ENCODE measurements at regions not wholly inside any gene's neighbourhood (a gene's known extent, or its start where the extent isn't known, plus 50 kb on each side); places are given as distances from the start of the nearest gene placed in this dataset.

DNA sequence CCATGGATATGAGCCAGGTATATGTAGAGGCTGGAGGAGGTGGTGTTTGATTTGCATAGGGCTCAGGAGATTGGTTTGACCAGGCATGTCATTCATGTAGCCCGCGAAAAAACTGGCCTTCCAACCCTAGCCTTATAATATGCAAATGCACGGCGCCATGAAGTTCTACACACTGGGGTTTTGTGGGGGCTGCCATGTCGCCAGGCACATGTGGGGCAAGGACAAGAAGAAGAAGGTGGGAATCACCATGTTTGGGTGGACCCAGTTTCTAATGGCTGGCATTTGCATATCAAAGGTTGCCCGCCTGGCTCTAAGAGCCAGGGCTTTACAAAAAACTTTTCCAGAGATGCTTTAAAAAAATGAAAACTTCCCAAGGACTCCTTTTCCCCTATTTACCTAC lies 1251.0 kb downstream of the PCDH18 start:
- Histone ChIP-seq H3K4me1 (no peaks in the 10 kb centered on the region), H3K9me3 (replicated peaks) (peaks cover 15% of the 10 kb centered on the region), H3K36me3 (no peaks in the 10 kb centered on the region), H3K27ac (replicated peaks) (no peak overlapping the region), H3K4me3 (no peak overlapping the region), H3K27me3 (ENCODE audit: low read depth) (no peaks in the 10 kb centered on the region)
- intact Hi-C loops (cut with micrococcal nuclease), result no loop called here
- DNase-seq, result no peak
- TF ChIP-seq, protein P1, sequence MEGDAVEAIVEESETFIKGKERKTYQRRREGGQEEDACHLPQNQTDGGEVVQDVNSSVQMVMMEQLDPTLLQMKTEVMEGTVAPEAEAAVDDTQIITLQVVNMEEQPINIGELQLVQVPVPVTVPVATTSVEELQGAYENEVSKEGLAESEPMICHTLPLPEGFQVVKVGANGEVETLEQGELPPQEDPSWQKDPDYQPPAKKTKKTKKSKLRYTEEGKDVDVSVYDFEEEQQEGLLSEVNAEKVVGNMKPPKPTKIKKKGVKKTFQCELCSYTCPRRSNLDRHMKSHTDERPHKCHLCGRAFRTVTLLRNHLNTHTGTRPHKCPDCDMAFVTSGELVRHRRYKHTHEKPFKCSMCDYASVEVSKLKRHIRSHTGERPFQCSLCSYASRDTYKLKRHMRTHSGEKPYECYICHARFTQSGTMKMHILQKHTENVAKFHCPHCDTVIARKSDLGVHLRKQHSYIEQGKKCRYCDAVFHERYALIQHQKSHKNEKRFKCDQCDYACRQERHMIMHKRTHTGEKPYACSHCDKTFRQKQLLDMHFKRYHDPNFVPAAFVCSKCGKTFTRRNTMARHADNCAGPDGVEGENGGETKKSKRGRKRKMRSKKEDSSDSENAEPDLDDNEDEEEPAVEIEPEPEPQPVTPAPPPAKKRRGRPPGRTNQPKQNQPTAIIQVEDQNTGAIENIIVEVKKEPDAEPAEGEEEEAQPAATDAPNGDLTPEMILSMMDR (IDR thresholded peaks at IDR 0.05; ENCODE audit: borderline replicate concordance), result no peak

DNA sequence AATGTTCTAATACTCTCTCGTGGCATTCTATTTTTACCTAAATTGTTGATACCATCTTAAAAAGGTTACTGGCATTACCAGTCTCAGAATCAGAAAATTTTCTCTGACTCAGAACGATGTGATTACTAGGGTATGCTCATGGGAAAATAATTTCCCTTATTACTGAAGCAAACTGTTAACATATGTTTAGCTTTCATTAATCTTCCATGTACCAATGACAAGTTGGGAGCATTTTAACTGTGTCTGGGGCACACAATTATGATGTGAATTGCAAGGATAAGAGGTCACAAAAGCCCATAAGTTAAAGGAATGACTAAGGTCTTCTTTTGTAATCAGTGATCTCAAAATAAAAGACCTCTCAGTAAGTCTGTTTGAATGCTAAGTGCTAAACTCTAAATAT lies 1254.6 kb downstream of the PCDH18 start:
- intact Hi-C loops (cut with micrococcal nuclease), result no loop called here
- no peak overlapping the region for H3K4me3 ChIP-seq
- H3K36me3 ChIP-seq, result no peaks in the 10 kb centered on the region
- TF ChIP-seq, protein P1 (IDR thresholded peaks at IDR 0.05; ENCODE audit: borderline replicate concordance), result no peak
- H3K27me3 ChIP-seq (ENCODE audit: low read depth), result no peaks in the 10 kb centered on the region
- no peaks in the 10 kb centered on the region for H3K9me3 ChIP-seq (replicated peaks)
- DNase-seq, result no peak
- no peak overlapping the region for H3K27ac ChIP-seq (replicated peaks)
- H3K4me1 ChIP-seq, result no peaks in the 10 kb centered on the region

DNA sequence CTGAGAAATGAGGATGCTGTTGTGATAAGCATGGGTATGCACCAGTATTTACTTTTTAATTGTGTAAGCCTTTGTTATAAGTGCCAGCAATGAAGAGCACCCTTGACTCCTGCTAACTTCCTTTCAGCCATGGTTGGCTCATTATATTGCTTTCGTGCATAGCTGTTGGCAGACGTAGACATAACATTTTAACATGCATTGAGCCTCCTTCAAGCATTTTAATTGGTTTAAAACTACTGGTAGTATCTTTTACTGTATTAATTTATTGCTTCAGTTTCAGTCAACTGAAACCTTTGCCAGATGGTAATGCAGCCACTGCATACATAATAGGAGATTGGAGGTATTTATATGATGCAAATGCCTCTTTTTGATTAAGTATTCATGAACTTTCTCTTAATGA lies 1285.4 kb downstream of the PCDH18 start:
- Histone ChIP-seq H3K4me1 (no peaks in the 10 kb centered on the region), H3K9me3 (replicated peaks) (no peaks in the 10 kb centered on the region), H3K4me3 (no peak overlapping the region), H3K27me3 (ENCODE audit: low read depth) (no peaks in the 10 kb centered on the region), H3K27ac (replicated peaks) (no peak overlapping the region), H3K36me3 (no peaks in the 10 kb centered on the region)
- intact Hi-C loops (cut with micrococcal nuclease), result no loop called here
- no peak for DNase-seq
- TF ChIP-seq, protein P1 (IDR thresholded peaks at IDR 0.05; ENCODE audit: borderline replicate concordance), result no peak

DNA sequence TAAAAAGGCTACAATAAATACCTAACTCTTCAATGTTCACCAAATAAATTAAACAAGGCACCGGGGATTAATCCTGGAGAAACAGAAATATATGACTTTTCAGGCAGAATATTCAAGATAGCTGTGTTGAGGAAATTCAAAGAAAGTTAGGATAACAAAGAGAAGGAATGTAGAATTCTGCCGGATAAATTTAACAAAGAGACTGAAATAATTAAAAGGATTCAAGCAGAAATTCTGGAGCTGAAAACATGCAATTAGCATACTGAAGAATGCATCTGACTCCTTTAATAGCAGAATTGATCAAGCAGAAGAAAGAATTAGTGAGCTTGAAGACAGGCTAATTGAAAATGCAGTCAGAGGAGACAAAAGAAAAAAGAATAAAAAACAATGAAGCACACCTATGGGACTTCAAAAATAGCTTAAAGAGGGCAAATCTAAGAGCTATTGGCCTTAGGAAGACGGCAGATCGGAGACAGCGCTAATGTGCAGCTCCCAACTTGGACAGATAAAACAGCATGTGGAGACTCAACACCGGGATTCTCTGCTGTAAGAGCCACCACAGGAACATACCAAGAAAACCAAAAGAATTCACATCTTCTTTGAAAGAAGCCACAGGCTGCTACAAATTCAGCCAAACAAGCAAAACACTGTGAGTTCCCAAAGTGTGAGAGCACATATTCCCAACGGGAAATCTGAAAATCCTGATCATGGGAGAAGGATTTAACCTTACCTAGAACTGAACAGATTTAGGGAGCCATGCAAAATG lies 1290.9 kb downstream of the PCDH18 start:
- no peaks in the 10 kb centered on the region for H3K4me1 ChIP-seq
- H3K9me3 ChIP-seq (replicated peaks), result peaks cover 16% of the 10 kb centered on the region
- no peaks in the 10 kb centered on the region for H3K36me3 ChIP-seq
- no peak for DNase-seq
- TF ChIP-seq, protein P1 (IDR thresholded peaks at IDR 0.05; ENCODE audit: borderline replicate concordance), result no peak
- no peak overlapping the region for H3K4me3 ChIP-seq
- H3K27me3 ChIP-seq (ENCODE audit: low read depth), result no peaks in the 10 kb centered on the region
- H3K27ac ChIP-seq (replicated peaks), result no peak overlapping the region
- intact Hi-C loops (cut with micrococcal nuclease), result no loop called here

DNA sequence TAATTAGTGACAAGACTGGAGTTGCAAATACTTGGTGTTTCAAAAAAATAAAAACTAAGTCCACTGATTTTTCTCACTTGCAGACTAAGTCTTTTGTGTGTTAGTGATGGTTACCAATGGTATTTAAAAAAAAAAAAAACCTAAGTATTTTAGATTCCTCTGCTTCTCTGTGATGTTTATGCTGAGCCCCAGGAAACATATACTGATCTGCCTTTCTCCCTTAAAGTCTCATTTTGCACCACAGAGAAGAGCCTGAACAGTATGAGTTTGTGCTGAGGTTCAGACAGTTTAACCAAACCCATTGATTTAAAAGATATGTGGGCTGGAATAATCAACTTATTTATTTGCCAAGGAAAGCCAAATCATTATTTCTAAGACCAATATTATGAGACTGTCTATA lies 1305.0 kb downstream of the PCDH18 start:
- Histone ChIP-seq H3K27ac (replicated peaks) (no peak overlapping the region), H3K36me3 (no peaks in the 10 kb centered on the region), H3K9me3 (replicated peaks) (no peaks in the 10 kb centered on the region), H3K4me3 (no peak overlapping the region), H3K4me1 (no peaks in the 10 kb centered on the region), H3K27me3 (ENCODE audit: low read depth) (no peaks in the 10 kb centered on the region)
- TF ChIP-seq, protein P1 (IDR thresholded peaks at IDR 0.05; ENCODE audit: borderline replicate concordance), result no peak
- intact Hi-C loops (cut with micrococcal nuclease), result no loop called here
- DNase-seq, result no peak
